ENCODE measurements at regions not wholly inside any gene's neighbourhood (a gene's known extent, or its start where the extent isn't known, plus 50 kb on each side); places are given as distances from the start of the nearest gene placed in this dataset.

- TF ChIP-seq ZNF462 (CRISPR knock-in tag; IDR thresholded peaks at IDR 0.05) (0 out of 2 replicates have a peak, but pooled peaks have one; percentile 10), ZNF114 (CRISPR knock-in tag; IDR thresholded peaks at IDR 0.05) (no peak), ETS1 (IDR thresholded peaks at IDR 0.05) (peak; percentile 30; the same call in 1 of the 2 replicates), NANOG (IDR thresholded peaks at IDR 0.05; ENCODE audit: borderline replicate concordance) (peak; percentile 74)
Measured at GRCh38 chr5:117054141-117054540, 479.5 kb upstream of the SEMA6A start (continued).

GRCh38 chr5:117041926-117042595 lies 467.4 kb upstream of the SEMA6A start:
- no peaks in the 10 kb centered on the region for H3K27me3 ChIP-seq (ENCODE audit: insufficient read depth)
- Mint-ChIP-seq H3K27ac (peak overlapping the region; percentile 92), H3K4me1 (peaks cover 37% of the 10 kb centered on the region), H3K27me3 (ENCODE audit: insufficient read depth, low read depth, poor library complexity) (peaks cover 4% of the 10 kb centered on the region), H3K4me3 (peak overlapping the region; percentile 7; the same call in 2 of the 3 replicates), H3K36me3 (ENCODE audit: low read depth) (peaks cover 16% of the 10 kb centered on the region; the same call in 2 of the 3 replicates), H3K9me3 (no peaks in the 10 kb centered on the region; the same call in 2 of the 3 replicates)
- DNase-seq (ENCODE audit: low spot score) (peak; percentile 68), ATAC-seq (peak; percentile 50; the same call in 2 of the 3 replicates)
- H2AFZ ChIP-seq = no peak overlapping the region
- no peaks in the 10 kb centered on the region for H3K79me2 ChIP-seq (replicated peaks; ENCODE audit: insufficient read depth)
- H3K4me1 ChIP-seq (ENCODE audit: insufficient read depth) = peaks cover 22% of the 10 kb centered on the region
- H3K4me2 ChIP-seq = peak overlapping the region; percentile 13
- peaks cover 8% of the 10 kb centered on the region; the same call in 1 of the 2 replicates for H3K9me2 ChIP-seq (ENCODE audit: insufficient read depth)
- H3F3A ChIP-seq (replicated peaks; ENCODE audit: low read depth) = peaks cover 7% of the 10 kb centered on the region
- H3K36me3 ChIP-seq (ENCODE audit: insufficient read depth) = no peaks in the 10 kb centered on the region
- H3K4me3 ChIP-seq = no peak overlapping the region
- H3K27ac ChIP-seq (ENCODE audit: low read depth) = peak overlapping the region; percentile 92
- H4K20me1 ChIP-seq (replicated peaks; ENCODE audit: insufficient read depth) = no peaks in the 10 kb centered on the region
- TF ChIP-seq CREB1 (CRISPR knock-in tag; IDR thresholded peaks at IDR 0.05; ENCODE audit: low read depth) (no peak), ZNF114 (CRISPR knock-in tag; IDR thresholded peaks at IDR 0.05) (no peak), POLR2AphosphoS5 (IDR thresholded peaks at IDR 0.05; ENCODE audit: low read depth) (no peak), NANOG (IDR thresholded peaks at IDR 0.05; ENCODE audit: borderline replicate concordance) (peak; percentile 98), ETS1 (IDR thresholded peaks at IDR 0.05) (peak; percentile 68), REST (IDR thresholded peaks at IDR 0.05; ENCODE audit: unreplicated experiment) (no peak), EZH2 (IDR thresholded peaks at IDR 0.05; ENCODE audit: low read depth, unreplicated experiment) (no peak), ZNF331 (CRISPR knock-in tag; IDR thresholded peaks at IDR 0.05; ENCODE audit: low read depth) (no peak), EZH2phosphoT487 (IDR thresholded peaks at IDR 0.05; ENCODE audit: unreplicated experiment) (no peak), STAT1 (IDR thresholded peaks at IDR 0.05; ENCODE audit: unreplicated experiment) (no peak)

Data from GM23338 (cell line).